AG04449 (cell line): ENCODE measurements at regions not wholly inside any gene's neighbourhood (a gene's known extent, or its start where the extent isn't known, plus 50 kb on each side); places are given as distances from the start of the nearest gene placed in this dataset.

ENCODE experiments used
- CTCF ChIA-PET: fragments of 350-600 bp; formaldehyde crosslinking; extraction: SDS; loops from one replicate; lab custom pipeline; 2021; ENCODE audit warnings: antibody characterized with exemption; lab: Yijun Ruan, JAX
- POLR2A ChIA-PET: fragments of 400-600, 350-600 bp; formaldehyde crosslinking; extraction: SDS; loops from one replicate; lab custom pipeline; 2020; ENCODE audit warnings: antibody characterized with exemption, inconsistent platforms; lab: Yijun Ruan, JAX
- DNase-seq: peaks from one replicate; pipeline ENCODE4 v3.0.0-alpha.2; 2010; ENCODE audit warnings: low read depth, low spot score
- H3K4me3 ChIP-seq: 2 replicates; pipeline ENCODE4 v1.5.1; 2011; ENCODE audit warnings: low read depth, mild to moderate bottlenecking, control low read depth, low read length
- TF ChIP-seq, protein P1 (sequence below): IDR thresholded peaks from one replicate; pipeline ENCODE4 v1.5.1; 2011; ENCODE audit warnings: mild to moderate bottlenecking, moderate library complexity, low read length, control low read depth, inconsistent platforms; ENCODE audit not compliant: insufficient read depth; ENCODE audit errors: missing control alignments

GRCh38 chr4:24137671-24138601 lies 248.1 kb upstream of the PPARGC1A start:
- H3K4me3 ChIP-seq: no peak overlapping the region
- CTCF ChIA-PET: no interaction called here
- TF ChIP-seq, protein P1, sequence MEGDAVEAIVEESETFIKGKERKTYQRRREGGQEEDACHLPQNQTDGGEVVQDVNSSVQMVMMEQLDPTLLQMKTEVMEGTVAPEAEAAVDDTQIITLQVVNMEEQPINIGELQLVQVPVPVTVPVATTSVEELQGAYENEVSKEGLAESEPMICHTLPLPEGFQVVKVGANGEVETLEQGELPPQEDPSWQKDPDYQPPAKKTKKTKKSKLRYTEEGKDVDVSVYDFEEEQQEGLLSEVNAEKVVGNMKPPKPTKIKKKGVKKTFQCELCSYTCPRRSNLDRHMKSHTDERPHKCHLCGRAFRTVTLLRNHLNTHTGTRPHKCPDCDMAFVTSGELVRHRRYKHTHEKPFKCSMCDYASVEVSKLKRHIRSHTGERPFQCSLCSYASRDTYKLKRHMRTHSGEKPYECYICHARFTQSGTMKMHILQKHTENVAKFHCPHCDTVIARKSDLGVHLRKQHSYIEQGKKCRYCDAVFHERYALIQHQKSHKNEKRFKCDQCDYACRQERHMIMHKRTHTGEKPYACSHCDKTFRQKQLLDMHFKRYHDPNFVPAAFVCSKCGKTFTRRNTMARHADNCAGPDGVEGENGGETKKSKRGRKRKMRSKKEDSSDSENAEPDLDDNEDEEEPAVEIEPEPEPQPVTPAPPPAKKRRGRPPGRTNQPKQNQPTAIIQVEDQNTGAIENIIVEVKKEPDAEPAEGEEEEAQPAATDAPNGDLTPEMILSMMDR: no peak
- no peak for DNase-seq
- POLR2A ChIA-PET: interaction anchor here (0.7 kb wide), 1 partner anchor 32 kb away, joined by 4 read pairs; no protein-coding TSS in a partner anchor

DNA sequence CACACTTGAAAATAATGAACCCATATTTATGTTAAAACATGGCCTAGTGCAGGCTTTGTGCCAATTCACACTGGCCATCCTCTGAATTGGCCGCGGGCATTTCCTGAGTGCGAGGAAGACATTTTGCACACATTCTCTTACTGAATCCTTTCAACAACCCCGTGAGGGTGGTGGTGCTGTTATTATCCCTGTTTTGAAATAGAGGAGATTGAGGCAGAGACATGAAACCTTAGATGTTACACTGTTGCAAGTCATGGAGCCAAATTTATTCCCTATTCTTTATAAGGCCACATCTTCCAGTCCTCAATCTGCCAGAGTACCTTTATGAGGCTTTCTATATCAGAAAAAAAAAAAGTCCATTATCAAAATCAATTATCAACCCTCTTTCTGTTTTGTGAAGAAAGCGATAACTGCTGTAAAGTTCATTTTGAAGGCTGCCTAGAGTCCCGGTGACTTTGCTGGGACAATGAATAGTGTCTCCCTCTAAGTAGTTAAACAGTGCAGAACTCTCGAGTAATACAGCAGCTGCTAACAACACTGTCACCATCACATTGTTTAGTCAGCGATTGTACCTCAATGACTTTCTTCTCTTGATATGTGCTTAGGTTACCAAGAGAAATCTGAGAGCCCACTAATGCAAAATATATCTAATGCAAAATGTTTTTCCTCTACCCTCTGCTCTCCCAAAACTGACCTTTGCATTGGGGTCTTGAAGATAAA lies 242.3 kb upstream of the PPARGC1A start:
- no peak for DNase-seq
- ChIA-PET POLR2A (no interaction called here), CTCF (no interaction called here)
- TF ChIP-seq, protein P1: no peak
- no peak overlapping the region for H3K4me3 ChIP-seq

DNA sequence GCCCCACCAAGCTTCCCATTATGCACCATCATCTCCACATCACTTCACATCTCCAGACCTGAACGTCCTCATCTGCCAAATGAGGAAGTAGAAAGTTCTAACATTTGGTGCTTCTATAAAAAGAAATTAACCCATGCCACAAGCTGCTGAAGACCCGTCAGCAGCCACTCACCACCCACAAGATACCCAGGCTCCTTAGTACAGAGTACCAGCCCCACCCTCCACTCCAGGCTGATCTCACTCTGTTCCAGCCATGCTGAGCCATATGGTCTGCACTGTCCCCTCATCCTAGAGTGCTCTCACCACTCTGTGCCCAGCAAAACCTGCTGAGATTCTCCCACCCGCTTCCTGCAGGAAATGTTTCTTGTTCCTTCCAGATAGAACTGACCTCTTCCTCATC lies 240.8 kb upstream of the PPARGC1A start:
- ChIA-PET POLR2A (no interaction called here), CTCF (no interaction called here)
- no peak for DNase-seq

DNA sequence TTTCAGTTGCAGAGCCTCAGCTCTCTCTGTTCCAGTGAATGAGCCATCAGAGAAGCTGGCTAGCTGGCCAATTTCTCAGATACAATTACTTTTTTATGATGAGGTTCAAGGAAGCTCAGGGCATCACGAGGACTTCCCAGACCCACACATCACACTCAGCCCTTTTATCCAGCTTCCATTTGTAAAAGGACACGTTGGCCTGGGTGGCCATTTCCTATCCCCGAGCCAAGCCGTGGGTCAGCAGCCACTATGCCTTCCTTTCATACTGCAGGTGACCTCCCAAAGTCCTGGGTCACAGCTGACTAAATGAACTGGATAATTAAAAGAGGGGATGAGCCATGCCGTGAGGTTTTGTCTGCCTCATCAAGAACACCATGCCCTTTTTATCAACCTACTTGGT lies 236.9 kb upstream of the PPARGC1A start:
- TF ChIP-seq, protein P1: no peak
- no peak overlapping the region for H3K4me3 ChIP-seq
- CTCF ChIA-PET: no interaction called here
- POLR2A ChIA-PET: no interaction called here
- no peak for DNase-seq

More for the DNA sequence above, 240.8 kb upstream of the PPARGC1A start:
- H3K4me3 ChIP-seq: no peak overlapping the region
- TF ChIP-seq, protein P1: no peak

GRCh38 chr4:24121395-24122175 lies 231.7 kb upstream of the PPARGC1A start:
- H3K4me3 ChIP-seq: no peak overlapping the region
- no peak for DNase-seq
- ChIA-PET POLR2A (no interaction called here), CTCF (no interaction called here)
- TF ChIP-seq, protein P1: no peak

- no peak overlapping the region for H3K4me3 ChIP-seq
- ChIA-PET POLR2A (no interaction called here), CTCF (no interaction called here)
- DNase-seq: no peak
- TF ChIP-seq, protein P1: no peak
Observed at GRCh38 chr4:24117975-24118374, 228.1 kb upstream of the PPARGC1A start.
